Osteoblast (primary cell): ENCODE measurements at regions not wholly inside any gene's neighbourhood (a gene's known extent, or its start where the extent isn't known, plus 50 kb on each side); places are given as distances from the start of the nearest gene placed in this dataset.

Experiments
- DNase-seq: peaks from one replicate; pipeline ENCODE4 v3.0.0; 2011; ENCODE audit warnings: low spot score, mixed read lengths; ENCODE audit not compliant: insufficient read length; ENCODE audit errors: missing footprints
- H2AFZ ChIP-seq: 2 replicates; pipeline ENCODE4 v1.6.0; 2011; ENCODE audit warnings: mild to moderate bottlenecking, low read length
- H3K27ac ChIP-seq: 2 replicates; pipeline ENCODE4 v1.5.1; 2011; ENCODE audit warnings: mild to moderate bottlenecking, low read depth, low read length, moderate library complexity
- H3K27me3 ChIP-seq: 2 replicates; pipeline ENCODE4 v1.6.0; 2012; ENCODE audit warnings: mild to moderate bottlenecking, control low read depth, inconsistent platforms, low read length, moderate library complexity; ENCODE audit not compliant: insufficient read depth
- H3K36me3 ChIP-seq: 2 replicates; pipeline ENCODE4 v1.5.1; 2011; ENCODE audit warnings: mild to moderate bottlenecking, low read length, control low read depth, moderate library complexity; ENCODE audit not compliant: insufficient read depth
- H3K4me1 ChIP-seq: 2 replicates; pipeline ENCODE4 v1.5.1; 2011; ENCODE audit warnings: mild to moderate bottlenecking, low read length, control low read depth, moderate library complexity; ENCODE audit not compliant: insufficient read depth
- H3K4me2 ChIP-seq: 2 replicates; pipeline ENCODE4 v1.6.0; 2011; ENCODE audit warnings: mild to moderate bottlenecking, low read length; ENCODE audit not compliant: insufficient read depth
- H3K4me3 ChIP-seq: fragments of 200-600 bp; sonication (generic); 3 replicates; pipeline ENCODE4 v1.5.1; 2012; ENCODE audit warnings: mild to moderate bottlenecking, low read length, inconsistent platforms; ENCODE audit not compliant: insufficient read depth
- H3K79me2 ChIP-seq: 2 replicates; pipeline ENCODE4 v1.6.0; 2012; ENCODE audit warnings: mild to moderate bottlenecking, low read length, control low read depth, inconsistent platforms; ENCODE audit not compliant: insufficient read depth
- H3K9me3 ChIP-seq: 2 replicates; pipeline ENCODE4 v1.5.1; 2011; ENCODE audit warnings: low read depth, low read length, control low read depth
- H4K20me1 ChIP-seq: 2 replicates; pipeline ENCODE4 v1.6.0; 2012; ENCODE audit warnings: mild to moderate bottlenecking, low read length, control low read depth; ENCODE audit not compliant: insufficient read depth
- TF ChIP-seq, protein P1 (sequence below): IDR thresholded peaks from 2 replicates; pipeline ENCODE4 v1.5.1; 2011; ENCODE audit warnings: mild to moderate bottlenecking, low read depth, low read length, moderate library complexity; ENCODE audit errors: extremely low read depth

DNA sequence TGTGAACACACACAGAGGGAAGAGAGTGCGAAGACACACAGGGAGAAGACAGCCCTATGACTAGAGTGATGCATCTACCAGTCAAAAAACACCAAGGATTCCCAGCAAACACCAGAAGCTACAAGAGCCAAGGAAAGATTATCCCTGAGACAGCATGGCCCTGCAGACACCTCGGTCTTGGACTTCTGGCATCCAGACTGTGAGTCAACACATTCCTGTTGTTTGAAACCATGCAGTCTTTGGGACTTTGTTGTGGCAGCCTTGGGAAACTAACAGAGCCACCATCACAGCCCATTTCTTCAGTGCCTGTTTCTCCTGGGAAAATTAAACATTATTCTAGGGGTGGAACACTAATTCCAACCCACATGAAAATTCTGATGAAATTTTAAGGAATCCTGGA, 220.6 kb downstream of the GXYLT1 start:
- no peaks in the 10 kb centered on the region for H3K79me2 ChIP-seq
- DNase-seq: no peak
- H3K4me2 ChIP-seq: no peak overlapping the region
- H3K36me3 ChIP-seq: no peaks in the 10 kb centered on the region
- H4K20me1 ChIP-seq: no peaks in the 10 kb centered on the region
- no peak overlapping the region for H2AFZ ChIP-seq
- H3K27ac ChIP-seq: no peak overlapping the region
- TF ChIP-seq, protein P1, sequence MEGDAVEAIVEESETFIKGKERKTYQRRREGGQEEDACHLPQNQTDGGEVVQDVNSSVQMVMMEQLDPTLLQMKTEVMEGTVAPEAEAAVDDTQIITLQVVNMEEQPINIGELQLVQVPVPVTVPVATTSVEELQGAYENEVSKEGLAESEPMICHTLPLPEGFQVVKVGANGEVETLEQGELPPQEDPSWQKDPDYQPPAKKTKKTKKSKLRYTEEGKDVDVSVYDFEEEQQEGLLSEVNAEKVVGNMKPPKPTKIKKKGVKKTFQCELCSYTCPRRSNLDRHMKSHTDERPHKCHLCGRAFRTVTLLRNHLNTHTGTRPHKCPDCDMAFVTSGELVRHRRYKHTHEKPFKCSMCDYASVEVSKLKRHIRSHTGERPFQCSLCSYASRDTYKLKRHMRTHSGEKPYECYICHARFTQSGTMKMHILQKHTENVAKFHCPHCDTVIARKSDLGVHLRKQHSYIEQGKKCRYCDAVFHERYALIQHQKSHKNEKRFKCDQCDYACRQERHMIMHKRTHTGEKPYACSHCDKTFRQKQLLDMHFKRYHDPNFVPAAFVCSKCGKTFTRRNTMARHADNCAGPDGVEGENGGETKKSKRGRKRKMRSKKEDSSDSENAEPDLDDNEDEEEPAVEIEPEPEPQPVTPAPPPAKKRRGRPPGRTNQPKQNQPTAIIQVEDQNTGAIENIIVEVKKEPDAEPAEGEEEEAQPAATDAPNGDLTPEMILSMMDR: no peak
- no peaks in the 10 kb centered on the region for H3K4me1 ChIP-seq
- H3K9me3 ChIP-seq: no peaks in the 10 kb centered on the region
- H3K27me3 ChIP-seq: no peaks in the 10 kb centered on the region
- H3K4me3 ChIP-seq: no peak overlapping the region

DNA sequence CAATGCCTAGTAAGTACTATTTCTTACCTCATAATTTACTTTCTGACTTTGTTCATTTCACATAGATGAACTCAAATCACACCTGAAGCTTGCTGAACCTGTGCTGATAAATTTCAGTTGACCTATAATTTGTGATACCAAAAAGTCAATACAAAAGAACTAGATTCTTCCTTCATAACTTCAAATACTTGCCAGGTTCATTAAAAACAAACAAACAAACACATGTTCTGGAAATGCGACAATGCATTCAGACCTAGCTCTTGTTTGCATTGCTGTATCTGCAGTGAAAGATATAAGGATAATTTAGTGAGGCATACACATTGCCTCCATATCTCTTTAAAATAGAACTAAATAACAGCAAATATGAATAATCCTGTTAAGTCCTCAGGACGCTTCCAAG, 221.3 kb downstream of the GXYLT1 start:
- H2AFZ ChIP-seq: no peak overlapping the region
- H3K27ac ChIP-seq: no peak overlapping the region
- TF ChIP-seq, protein P1: no peak

DNA sequence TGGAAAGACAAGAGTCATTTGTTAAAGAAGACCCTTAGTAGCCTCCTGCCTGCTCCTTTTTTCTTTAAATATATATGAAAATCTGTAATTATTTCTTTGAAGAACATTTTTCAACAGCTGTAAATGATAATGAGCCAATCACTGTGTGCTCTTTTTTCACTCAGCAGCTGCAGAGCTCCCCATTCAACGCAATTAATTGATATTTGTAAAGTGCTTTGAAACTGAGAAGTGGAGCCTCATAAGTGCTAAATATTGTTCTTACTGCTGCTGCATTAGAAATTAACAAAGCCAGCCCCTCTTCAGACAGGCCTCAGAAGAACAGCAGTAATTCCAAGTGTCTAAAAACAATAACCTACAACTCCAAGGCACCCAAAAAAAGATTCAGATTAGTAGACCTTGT, 224.3 kb downstream of the GXYLT1 start:
- Histone ChIP-seq H4K20me1 (no peaks in the 10 kb centered on the region), H3K4me1 (no peaks in the 10 kb centered on the region), H3K27me3 (no peaks in the 10 kb centered on the region), H3K79me2 (no peaks in the 10 kb centered on the region), H3K4me3 (no peak overlapping the region), H3K27ac (no peak overlapping the region), H3K9me3 (no peaks in the 10 kb centered on the region), H3K36me3 (no peaks in the 10 kb centered on the region), H2AFZ (no peak overlapping the region), H3K4me2 (no peak overlapping the region)
- DNase-seq: no peak
- TF ChIP-seq, protein P1: no peak

More for the DNA sequence above, 221.3 kb downstream of the GXYLT1 start:
- no peak overlapping the region for H3K4me3 ChIP-seq
- no peak overlapping the region for H3K4me2 ChIP-seq
- H3K79me2 ChIP-seq: no peaks in the 10 kb centered on the region
- no peaks in the 10 kb centered on the region for H4K20me1 ChIP-seq
- no peaks in the 10 kb centered on the region for H3K9me3 ChIP-seq
- no peak for DNase-seq
- no peaks in the 10 kb centered on the region for H3K27me3 ChIP-seq
- no peaks in the 10 kb centered on the region for H3K4me1 ChIP-seq
- H3K36me3 ChIP-seq: no peaks in the 10 kb centered on the region

DNA sequence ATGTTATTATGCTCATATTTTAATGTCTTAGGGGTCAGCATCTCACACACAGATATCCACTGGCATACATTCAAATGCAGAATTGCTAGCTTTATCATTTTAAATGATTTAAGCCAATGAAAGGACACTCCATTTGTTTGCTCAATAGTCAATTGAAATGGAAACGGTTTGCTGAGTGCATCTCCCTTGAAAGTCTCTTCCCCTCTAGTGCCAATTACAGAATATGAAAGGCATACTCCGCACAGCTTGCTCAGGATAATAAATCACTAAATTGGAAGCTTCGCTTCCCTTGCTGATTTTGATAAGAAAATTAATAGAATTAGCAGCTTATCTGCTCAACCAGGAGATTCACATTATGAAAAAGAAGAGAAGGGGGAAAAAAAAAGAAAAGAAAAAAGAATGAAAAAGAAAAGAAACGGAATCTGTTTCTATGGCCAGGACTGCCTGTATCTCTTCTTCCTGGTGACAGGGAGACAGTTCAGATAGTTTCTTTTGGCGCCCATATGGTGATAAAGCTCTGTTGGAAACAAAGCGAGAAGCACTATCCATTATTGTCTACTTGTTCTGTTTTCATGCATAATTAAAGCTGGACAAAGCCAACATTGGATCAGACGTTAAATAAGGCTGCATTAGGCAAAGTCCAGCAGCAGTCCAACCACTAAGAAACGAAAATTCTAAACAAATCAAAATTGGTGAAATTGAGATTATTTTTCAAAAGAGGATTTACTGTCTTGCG, 225.0 kb downstream of the GXYLT1 start:
- no peaks in the 10 kb centered on the region for H3K36me3 ChIP-seq
- H3K4me1 ChIP-seq: no peaks in the 10 kb centered on the region
- no peak overlapping the region for H3K4me3 ChIP-seq
- H3K79me2 ChIP-seq: no peaks in the 10 kb centered on the region
- no peak overlapping the region for H3K4me2 ChIP-seq
- TF ChIP-seq, protein P1: no peak
- DNase-seq: no peak
- H4K20me1 ChIP-seq: no peaks in the 10 kb centered on the region
- H3K27ac ChIP-seq: no peak overlapping the region
- H3K27me3 ChIP-seq: no peaks in the 10 kb centered on the region
- no peaks in the 10 kb centered on the region for H3K9me3 ChIP-seq
- H2AFZ ChIP-seq: no peak overlapping the region
